Lower lobe of right lung (tissue), 2 donors: ENCODE measurements at regions not wholly inside any gene's neighbourhood (a gene's known extent, or its start where the extent isn't known, plus 50 kb on each side); places are given as distances from the start of the nearest gene placed in this dataset.

ENCODE experiments used
- ATAC-seq, 2 donors: fragments of 200-7000 bp; cut with Tn5 transposase; one replicate each; pipeline ENCODE4 v1.9.1; 2020 to 2022; ENCODE audit warnings: mild to moderate bottlenecking in 2 of 2, moderate library complexity in 2 of 2
- DNase-seq: peaks from one replicate; pipeline ENCODE4 v3.0.0-alpha.2; 2020
- H3K27ac ChIP-seq: fragments of 200-600 bp; one replicate; pipeline ENCODE4 v1.8.0; 2022
- H3K27me3 ChIP-seq: fragments of 200-600 bp; one replicate; pipeline ENCODE4 v1.8.0; 2022; ENCODE audit warnings: low read depth
- H3K36me3 ChIP-seq: fragments of 200-600 bp; one replicate; pipeline ENCODE4 v1.8.0; 2022; ENCODE audit warnings: mild to moderate bottlenecking
- H3K4me1 ChIP-seq: fragments of 200-600 bp; one replicate; pipeline ENCODE4 v1.8.0; 2022
- H3K4me3 ChIP-seq: fragments of 200-600 bp; one replicate; pipeline ENCODE4 v1.8.0; 2022; ENCODE audit warnings: mild to moderate bottlenecking
- H3K9me3 ChIP-seq: fragments of 200-600 bp; one replicate; pipeline ENCODE4 v1.8.0; 2022
- CTCF ChIP-seq: fragments of 200-600 bp; IDR thresholded peaks from one replicate; pipeline ENCODE4 v1.8.0; 2022; ENCODE audit warnings: antibody characterized with exemption, mild to moderate bottlenecking
- intact Hi-C: fragments of 100-400 bp; cut with DNase I; formaldehyde crosslinking; loops from one replicate; pipeline ENCODE4 v1.11.0; 2022
- donor health status: DM: no; HTN: yes; CAD: no; lungs with severe emphysema.

- TF ChIP-seq CTCF = no peak
- peak; percentile 49 for DNase-seq
- ATAC-seq = peak; percentile 64 to 69
- Histone ChIP-seq H3K27ac (peak overlapping the region; percentile 46), H3K4me3 (peak overlapping the region; percentile 37), H3K36me3 (no peaks in the 10 kb centered on the region), H3K4me1 (no peaks in the 10 kb centered on the region), H3K27me3 (no peaks in the 10 kb centered on the region), H3K9me3 (no peaks in the 10 kb centered on the region)
- intact Hi-C loops = no loop called here
Observed at GRCh38 chr11:92765965-92766371, 203.5 kb upstream of the MTNR1B start.

DNA sequence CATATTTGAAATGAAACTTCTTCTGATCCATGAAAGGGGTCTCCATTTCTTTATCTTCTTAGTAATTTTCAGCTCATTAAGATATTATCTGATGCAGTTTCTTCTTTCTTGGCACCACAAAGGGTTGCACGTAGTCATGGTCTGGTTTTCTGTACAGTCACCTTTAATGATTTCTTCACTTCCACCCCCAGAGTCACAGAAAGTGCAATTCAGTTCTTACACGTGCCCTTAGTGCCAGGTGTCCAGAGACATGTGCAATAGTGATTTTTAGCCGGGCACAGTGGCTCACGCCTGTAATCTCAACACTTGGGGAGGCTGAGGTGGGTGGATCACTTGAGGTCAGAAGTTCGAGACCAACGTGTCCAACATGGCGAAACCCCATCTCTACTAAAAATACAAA lies 202.8 kb upstream of the MTNR1B start:
- Histone ChIP-seq H3K27me3 (no peaks in the 10 kb centered on the region), H3K4me1 (no peaks in the 10 kb centered on the region), H3K27ac (no peak overlapping the region), H3K36me3 (no peaks in the 10 kb centered on the region), H3K4me3 (no peak overlapping the region), H3K9me3 (no peaks in the 10 kb centered on the region)
- DNase-seq (no peak), ATAC-seq (no peak)
- intact Hi-C loops = no loop called here
- TF ChIP-seq CTCF = no peak

DNA sequence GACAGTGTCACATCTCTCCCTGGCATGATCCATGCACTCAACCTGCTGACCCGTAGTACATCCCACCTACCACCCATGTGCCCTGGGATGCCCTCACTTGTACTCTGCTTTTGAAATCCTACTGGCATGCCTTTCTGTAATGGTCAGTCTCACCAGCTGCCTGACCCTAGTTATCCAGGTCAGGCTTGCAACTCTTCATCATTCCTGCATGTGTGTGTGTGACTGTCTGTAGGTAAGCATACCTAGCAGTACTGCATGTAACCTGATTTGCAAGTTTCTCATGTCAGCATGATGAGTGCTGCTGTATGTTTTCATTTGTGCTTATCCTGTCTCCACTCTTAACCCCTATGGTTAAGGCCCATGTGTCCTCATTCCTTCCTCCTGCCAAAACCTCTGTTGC lies 202.0 kb upstream of the MTNR1B start:
- ATAC-seq = no peak
- no peaks in the 10 kb centered on the region for H3K4me1 ChIP-seq
- intact Hi-C loops = no loop called here
- DNase-seq = no peak
- no peaks in the 10 kb centered on the region for H3K27me3 ChIP-seq
- no peak for TF ChIP-seq CTCF
- H3K27ac ChIP-seq = no peak overlapping the region
- no peaks in the 10 kb centered on the region for H3K36me3 ChIP-seq
- no peaks in the 10 kb centered on the region for H3K9me3 ChIP-seq
- no peak overlapping the region for H3K4me3 ChIP-seq

DNA sequence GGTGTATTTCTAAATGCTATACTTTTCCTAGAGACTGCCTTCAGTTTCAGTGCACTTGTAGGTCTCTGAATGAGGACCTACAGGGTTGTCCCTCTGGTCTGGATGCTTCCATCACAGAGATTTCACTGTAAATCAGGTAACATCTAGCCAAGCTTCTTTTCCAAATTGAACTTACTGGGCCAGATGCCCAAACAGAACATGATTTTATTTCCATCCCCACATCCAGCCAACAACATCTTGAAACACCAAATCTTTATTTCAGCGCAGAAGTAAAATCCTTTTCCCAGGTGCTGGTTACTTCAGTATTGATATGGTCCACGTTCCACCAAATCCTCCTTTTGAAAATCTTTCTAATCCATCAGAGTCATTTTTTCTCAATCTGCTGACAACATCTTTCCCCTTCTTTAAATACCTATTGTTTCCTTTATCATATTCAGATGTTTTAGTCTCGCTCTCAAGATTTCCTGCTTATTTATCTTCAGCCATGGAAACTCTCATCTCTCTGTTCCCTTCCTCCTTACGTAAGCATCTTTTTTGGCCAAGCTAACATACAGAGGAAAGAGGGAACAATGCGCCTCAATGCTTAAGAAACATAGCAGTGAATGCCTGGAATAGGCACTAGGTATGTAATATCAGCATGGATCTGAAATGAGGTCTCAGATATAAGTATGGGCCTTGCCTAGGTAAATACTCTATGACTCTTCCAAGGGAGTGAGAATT lies 201.2 kb upstream of the MTNR1B start:
- no peak overlapping the region for H3K4me3 ChIP-seq
- no peaks in the 10 kb centered on the region for H3K4me1 ChIP-seq
- H3K27ac ChIP-seq = no peak overlapping the region
- ATAC-seq (no peak), DNase-seq (no peak)
- TF ChIP-seq CTCF = no peak
- no peaks in the 10 kb centered on the region for H3K36me3 ChIP-seq
- no peaks in the 10 kb centered on the region for H3K9me3 ChIP-seq
- H3K27me3 ChIP-seq = no peaks in the 10 kb centered on the region
- intact Hi-C loops = no loop called here

DNA sequence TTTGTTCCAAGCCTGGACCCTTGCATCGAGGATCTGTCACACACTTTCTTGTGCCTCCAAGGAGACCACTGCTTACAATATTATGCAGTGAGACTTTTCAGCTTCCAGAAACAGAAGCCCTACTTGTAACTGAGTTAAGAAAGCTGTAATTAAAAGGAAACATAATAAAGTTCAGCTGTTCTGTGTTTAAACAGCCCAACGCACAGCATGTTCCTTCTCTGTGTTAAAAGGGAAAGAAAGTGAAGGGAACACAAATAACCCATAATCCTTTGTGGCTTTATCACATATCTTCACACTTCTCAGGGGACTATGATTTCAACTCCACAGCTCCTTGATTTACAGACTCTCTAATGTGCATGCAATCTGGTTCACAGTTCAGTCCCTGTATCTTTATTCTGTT lies 200.3 kb upstream of the MTNR1B start:
- H3K36me3 ChIP-seq = no peaks in the 10 kb centered on the region
- no peaks in the 10 kb centered on the region for H3K27me3 ChIP-seq
- no peaks in the 10 kb centered on the region for H3K4me1 ChIP-seq
- ATAC-seq (no peak), DNase-seq (no peak)
- no peak for TF ChIP-seq CTCF
- H3K4me3 ChIP-seq = no peak overlapping the region
- intact Hi-C loops = no loop called here
- no peaks in the 10 kb centered on the region for H3K9me3 ChIP-seq
- H3K27ac ChIP-seq = no peak overlapping the region

- no peaks in the 10 kb centered on the region for H3K27me3 ChIP-seq
- H3K27ac ChIP-seq = no peak overlapping the region
- no peaks in the 10 kb centered on the region for H3K9me3 ChIP-seq
- H3K4me3 ChIP-seq = no peak overlapping the region
- ATAC-seq = no peak
- no peak for DNase-seq
- no peaks in the 10 kb centered on the region for H3K4me1 ChIP-seq
- no peak for TF ChIP-seq CTCF
- H3K36me3 ChIP-seq = no peaks in the 10 kb centered on the region
- intact Hi-C loops = no loop called here
Observed at GRCh38 chr11:92770419-92770818, 199.0 kb upstream of the MTNR1B start.
